ENCODE measurements at regions not wholly inside any gene's neighbourhood (a gene's known extent, or its start where the extent isn't known, plus 50 kb on each side); places are given as distances from the start of the nearest gene placed in this dataset.

- H3K4me3 ChIP-seq (ENCODE audit: low read depth, low read length) = no peak overlapping the region
- DNase-seq (ENCODE audit: low read depth) = no peak
- TF ChIP-seq CTCF (IDR thresholded peaks at IDR 0.05; ENCODE audit: insufficient read depth, low read length) = no peak
Observed at GRCh38 chr5:67515762-67516161, 319.2 kb upstream of the CD180 start.

GRCh38 chr5:67515020-67515689 is 318.6 kb upstream of the CD180 start:
- H3K4me3 ChIP-seq (ENCODE audit: low read depth, low read length) = no peak overlapping the region
- no peak for TF ChIP-seq CTCF (IDR thresholded peaks at IDR 0.05; ENCODE audit: insufficient read depth, low read length)
- no peak for DNase-seq (ENCODE audit: low read depth)

GRCh38 chr5:67512758-67513157 is 316.2 kb upstream of the CD180 start:
- DNase-seq (ENCODE audit: low read depth) = no peak
- H3K4me3 ChIP-seq (ENCODE audit: low read depth, low read length) = no peak overlapping the region
- no peak for TF ChIP-seq CTCF (IDR thresholded peaks at IDR 0.05; ENCODE audit: insufficient read depth, low read length)

GRCh38 chr5:67511911-67512310 is 315.3 kb upstream of the CD180 start:
- DNase-seq (ENCODE audit: low read depth) = no peak
- no peak for TF ChIP-seq CTCF (IDR thresholded peaks at IDR 0.05; ENCODE audit: insufficient read depth, low read length)
- no peak overlapping the region for H3K4me3 ChIP-seq (ENCODE audit: low read depth, low read length)

- TF ChIP-seq CTCF (IDR thresholded peaks at IDR 0.05; ENCODE audit: insufficient read depth, low read length) = no peak
- no peak overlapping the region for H3K4me3 ChIP-seq (ENCODE audit: low read depth, low read length)
- DNase-seq (ENCODE audit: low read depth) = no peak
Observed at GRCh38 chr5:67510204-67510603, 313.6 kb upstream of the CD180 start.

GRCh38 chr5:67509402-67510186 is 313.0 kb upstream of the CD180 start:
- DNase-seq (ENCODE audit: low read depth) = no peak
- TF ChIP-seq CTCF (IDR thresholded peaks at IDR 0.05; ENCODE audit: insufficient read depth, low read length) = no peak
- no peak overlapping the region for H3K4me3 ChIP-seq (ENCODE audit: low read depth, low read length)

Data from fibroblast of the aortic adventitia (primary cell).